GM18508 (cell line): ENCODE measurements at regions not wholly inside any gene's neighbourhood (a gene's known extent, or its start where the extent isn't known, plus 50 kb on each side); places are given as distances from the start of the nearest gene placed in this dataset.
"Not testable (repeated sequence)": the region's sequence is repeated elsewhere in the genome, so short reads cannot be mapped to it uniquely, and the experiment has no call there.

Experiments used
- ATAC-seq: cut with Tn5 transposase; IDR thresholded peaks from one replicate; pipeline ENCODE4 v1.9.1; 2021; ENCODE audit warnings: moderate number of reproducible peaks; ENCODE audit not compliant: insufficient read depth, unreplicated experiment

DNA sequence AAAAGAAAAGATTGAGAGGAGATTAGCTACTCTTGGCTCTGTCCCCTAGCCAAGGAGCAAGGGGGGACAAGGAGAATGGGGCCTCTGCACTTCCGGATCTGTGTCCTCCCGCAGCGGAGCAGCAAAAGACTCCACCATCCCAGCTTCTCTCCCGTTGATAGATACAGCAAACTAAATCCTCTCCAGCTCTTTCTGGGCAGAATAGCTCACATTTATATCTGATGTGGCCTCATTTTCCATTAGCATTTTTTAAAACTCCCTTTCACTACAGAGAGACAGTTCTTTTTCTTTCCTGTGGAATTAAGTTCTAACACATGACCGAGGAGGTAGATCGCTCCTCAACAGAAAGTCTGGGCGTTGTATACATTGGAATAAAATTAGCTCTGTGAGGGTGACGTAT lies 260.9 kb upstream of the SOX4 start:
- no peak for ATAC-seq

DNA sequence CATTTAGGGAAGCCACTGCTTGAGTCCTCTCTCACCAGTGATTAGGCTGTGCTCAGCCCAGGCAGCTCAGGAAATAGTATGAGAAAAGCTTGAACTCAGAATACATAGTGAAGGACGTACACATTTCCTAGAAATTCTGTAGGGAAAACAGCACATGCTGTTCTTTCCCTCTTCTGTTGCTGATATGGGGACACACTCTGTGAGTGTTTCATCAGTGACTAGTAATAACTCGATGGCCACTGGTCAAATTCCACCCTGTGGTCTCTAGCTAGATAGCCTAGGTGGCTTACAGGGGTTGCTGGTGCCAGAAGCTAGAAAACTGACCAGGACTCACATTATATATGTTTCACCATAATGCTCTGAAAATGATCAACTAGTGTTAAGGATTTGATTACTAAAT lies 259.8 kb upstream of the SOX4 start:
- no peak for ATAC-seq

DNA sequence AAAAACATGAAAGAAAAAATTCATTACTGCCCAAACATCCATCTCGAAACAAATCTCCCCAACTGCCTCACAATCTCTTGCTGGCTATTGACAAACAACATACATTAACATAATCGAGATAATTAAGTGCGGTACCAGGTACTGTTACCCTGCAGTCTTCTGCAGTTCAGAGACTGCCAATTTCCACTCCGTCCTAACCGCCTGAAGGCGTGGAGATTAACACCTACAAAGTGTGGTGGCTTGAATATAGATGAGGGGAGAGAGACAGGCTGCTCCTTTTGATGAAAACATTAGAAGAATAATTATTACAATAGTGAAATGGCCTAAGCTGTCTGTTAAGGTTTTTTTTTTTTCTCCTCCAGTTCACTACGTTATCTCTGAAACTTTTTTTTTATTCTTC lies 258.9 kb upstream of the SOX4 start:
- ATAC-seq: no peak

DNA sequence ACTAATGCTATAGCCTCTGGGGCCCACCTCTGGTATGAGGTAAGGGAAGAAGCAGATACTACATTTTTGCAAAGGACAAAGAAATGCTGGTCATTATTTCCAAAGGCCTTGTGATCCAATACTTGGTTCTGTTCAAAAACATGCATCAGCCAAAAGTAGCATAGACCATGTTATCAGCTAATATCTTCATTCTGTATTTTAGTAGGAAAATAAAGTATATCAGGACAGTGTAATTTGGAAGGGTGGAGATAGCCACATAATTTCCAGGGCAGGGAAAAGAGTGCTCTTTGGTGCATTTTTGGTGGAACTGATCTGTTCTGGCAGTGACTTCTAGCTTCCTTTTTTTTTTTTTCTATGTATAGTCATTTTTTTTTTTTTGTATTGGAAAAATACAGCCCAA lies 258.0 kb upstream of the SOX4 start:
- ATAC-seq: no peak

DNA sequence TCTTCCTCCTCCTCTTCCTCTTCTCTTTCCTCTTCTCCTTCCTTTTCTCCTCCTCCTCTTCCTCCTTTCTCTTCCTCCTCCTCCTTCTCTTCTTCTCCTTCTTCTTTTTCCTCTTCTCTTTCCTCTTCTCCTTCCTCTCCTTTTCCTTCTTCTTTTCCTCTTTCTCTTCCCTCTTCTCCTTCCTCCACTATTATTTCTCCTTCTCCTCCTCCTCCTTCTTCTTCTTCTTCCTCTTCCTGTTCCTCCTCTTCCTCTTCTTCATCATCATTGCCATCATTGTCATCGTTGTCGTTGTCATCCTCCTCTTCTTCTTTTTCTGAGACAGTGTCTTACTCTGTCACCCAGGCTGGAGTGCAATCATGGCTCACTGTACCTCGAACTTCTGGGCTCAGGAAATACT lies 256.3 kb upstream of the SOX4 start:
- ATAC-seq: no peak

DNA sequence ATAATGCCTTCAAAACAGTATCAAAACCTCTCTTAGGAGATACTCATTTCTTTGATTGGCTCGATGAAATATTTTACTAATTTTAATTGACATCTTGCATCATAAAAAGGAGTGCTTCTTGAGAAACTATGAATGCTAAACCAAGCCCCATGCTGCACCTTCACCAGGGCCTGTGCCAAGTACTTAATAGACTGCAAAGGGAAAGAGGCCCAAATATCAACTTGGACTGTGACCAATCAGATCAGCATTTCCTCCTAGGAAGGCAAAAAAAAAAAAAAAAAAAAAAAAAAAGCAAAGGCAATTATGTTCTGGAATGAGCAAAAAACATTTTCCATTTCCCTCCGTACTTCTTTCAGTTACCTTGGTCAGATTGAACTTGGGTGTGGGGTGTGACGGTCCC lies 253.0 kb upstream of the SOX4 start:
- no peak for ATAC-seq

DNA sequence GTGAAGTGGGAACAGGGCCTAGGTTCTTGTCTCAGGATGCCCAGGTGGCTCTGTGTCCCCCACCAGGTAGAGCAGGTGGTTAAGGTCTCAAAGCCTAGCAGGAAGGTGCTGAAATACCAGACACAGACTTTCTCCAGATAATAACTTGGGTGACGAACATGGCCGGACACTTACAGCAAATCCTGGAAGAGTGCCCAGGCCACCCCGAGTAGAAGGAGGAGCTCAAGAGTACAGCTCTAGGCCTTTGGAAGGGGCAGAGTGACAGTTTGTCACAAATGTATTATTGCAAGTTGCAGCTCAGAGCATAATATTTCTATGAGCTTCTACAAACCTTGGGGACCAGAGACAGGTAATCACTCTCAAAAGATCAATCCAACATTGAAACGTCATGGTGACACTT lies 251.6 kb upstream of the SOX4 start:
- no peak for ATAC-seq

DNA sequence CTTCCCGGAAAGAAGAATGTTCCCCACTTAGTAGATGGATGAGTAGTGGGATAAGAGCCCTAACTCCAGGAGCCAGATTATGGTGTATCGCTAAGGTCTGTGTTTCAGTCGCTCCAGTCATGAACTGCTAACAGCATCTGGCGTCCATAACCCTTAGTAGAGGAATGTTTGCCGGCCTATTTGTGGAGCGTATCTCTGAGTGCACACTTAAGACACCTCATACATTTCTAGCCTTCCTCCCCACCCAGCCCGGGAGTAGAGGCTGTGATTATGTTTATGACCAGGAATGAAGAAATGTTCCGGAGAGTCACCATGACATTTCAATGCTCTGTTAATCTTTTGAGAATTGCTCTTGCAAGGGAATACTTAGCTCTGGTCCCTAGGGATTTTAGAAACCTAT lies 251.1 kb upstream of the SOX4 start:
- ATAC-seq: no peak

DNA sequence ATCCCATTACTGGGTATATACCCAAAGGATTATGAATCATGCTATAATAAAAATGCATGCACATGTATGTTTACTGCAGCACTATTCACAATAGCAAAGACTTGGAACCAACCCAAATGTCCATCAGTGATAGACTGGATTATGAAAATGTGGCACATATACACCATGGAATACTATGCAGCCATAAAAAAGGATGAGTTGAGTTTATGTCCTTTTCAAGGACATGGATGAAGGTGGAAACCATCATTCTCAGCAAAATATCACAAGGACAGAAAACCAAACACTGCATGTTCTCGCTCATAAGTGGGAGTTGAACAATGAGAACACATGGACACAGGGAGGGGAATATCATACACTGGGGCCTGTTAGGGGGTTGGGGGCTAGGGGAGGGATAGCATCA lies 247.8 kb upstream of the SOX4 start:
- not testable (repeated sequence) for ATAC-seq

DNA sequence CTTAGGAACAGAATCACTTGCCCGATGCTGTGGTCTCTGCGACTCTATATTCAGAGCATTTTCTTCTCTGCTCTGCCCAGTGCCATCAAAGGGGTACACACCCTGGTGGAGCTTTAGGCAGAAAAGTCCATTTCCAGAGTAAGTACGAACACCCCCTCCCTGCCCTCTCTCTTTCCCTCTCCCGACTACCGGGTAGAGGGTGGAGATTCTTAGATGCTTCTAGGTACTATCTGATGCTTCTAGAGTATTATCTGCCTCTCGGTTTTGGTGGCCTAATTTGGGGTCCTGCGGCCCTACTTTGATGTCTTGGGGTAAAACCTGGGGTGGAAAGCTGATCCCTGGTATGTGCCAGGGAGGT lies 245.4 kb upstream of the SOX4 start:
- ATAC-seq: no peak

DNA sequence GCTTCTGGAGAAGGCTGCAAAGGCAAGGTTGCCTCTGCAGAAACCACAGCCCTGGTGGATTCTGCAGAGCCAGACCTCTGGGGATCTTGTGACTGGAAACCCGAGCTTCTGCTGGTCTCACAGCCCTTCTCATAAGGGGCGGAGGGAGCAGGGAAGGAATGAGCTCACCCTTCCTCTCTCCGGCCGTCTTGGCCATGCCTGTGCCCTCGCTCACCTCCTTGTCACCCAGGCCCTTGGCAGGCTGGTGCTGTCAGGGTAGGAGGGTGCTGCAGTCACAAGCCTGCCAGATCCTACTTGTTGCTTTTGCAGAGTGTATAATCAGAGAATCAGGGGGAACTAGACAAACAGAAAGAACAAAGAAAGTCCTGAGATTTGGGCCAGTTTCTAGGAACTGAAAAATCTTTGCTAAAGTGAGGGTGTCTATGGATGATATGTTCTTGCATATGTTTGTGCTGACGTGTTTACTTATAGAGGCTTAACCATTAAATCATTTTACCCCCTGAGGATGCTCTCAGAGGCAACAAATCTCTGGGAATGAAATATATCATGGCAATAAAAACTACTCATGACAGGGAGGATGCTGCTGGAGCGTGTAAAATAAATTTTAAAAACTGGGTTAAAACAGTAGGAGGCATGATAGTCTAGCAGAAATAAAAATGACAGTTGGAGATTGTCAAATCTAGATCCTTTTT lies 244.9 kb upstream of the SOX4 start:
- no peak for ATAC-seq

DNA sequence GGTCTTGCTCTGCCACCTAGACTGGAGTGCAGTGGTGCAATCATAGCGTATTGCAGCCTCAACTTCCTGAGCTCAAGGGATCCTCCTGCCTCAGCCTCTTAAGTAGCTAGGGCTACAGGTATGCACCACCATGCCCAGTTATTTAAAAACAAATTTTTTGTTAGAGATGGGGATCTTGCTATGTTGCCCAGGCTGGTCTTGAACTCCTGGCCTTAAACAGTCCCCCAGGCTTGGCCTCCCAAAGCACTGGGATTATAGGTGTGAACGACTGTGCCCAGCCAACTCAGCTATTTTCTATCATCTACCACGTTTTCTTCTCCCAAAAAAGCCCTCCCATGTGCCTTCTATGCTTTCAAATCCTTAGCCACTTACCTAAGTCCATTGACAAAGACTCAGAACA lies 243.7 kb upstream of the SOX4 start:
- no peak for ATAC-seq

DNA sequence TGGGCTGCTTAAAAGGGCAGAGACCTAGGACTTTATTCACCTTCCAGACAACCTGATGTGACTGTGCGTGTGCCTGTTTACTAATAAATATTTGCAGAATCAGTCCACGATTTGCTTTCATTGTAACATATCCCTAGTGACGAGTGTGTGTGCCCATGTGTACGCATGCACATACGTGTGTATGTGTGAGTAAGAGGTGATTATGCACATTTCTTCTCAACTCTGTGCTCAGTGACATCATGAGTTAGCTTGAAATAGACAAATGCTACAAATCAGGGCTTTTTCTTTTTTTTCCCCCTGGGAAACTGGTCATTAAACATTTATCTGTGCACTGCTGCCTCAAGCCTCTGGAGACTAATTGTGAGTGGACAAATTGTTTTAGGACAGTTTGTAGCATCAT lies 242.6 kb upstream of the SOX4 start:
- no peak for ATAC-seq

DNA sequence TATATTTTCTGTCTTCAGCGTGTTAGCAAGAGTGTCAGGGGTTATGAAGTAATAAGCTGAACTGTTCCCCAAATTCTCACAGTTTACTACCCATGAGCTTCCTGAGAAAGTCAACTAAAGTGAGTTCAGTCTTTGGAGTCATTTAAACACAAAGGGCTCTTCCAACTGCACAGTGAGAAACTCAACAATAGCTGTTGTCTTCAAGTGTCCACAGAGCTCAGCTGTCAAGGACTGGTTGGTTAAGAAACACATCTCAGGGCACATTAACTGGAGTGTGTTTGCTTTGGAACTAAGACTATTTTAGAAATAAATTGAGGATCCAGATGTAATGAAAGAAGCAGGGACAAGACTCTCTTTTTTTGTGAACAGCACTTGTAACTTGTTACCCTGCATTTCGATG lies 241.4 kb upstream of the SOX4 start:
- ATAC-seq: no peak

DNA sequence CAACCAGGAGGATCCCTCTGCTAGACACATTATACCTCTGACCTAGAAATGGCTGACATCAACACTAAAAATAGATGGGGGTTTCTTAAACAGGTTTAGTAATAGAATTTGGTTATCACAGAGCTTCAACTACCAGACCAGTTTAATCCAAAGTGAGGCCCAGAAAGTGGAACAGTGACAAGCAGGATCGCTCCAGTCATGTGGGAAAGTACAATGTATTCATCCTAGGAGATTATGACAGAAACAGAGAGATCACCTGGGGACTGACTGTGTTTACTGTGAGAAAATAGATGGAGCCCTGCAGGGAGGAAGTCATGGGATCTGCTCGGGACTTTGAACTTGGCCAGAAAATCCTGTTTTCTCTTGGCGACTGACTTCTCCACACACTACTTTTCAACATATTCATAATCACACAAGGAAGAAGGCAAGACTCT lies 238.7 kb upstream of the SOX4 start:
- no peak for ATAC-seq

DNA sequence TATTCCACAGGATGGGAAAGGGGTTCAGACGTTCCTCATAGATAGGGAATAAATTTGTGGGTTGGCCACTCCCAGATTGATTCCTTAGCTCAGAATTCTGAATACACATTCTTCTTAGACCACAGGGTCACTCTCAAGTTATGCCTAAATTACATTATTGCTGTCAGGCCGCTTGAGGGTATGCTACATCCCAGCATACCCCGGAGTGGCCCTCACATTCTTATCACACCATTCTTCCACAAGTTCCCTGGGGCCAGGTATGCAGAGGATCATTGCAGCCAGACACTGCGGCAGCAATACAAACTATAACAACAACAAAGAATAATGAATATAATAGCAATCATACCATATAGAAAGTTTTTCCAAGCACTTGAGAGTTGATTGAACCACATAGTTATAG lies 237.9 kb upstream of the SOX4 start:
- no peak for ATAC-seq

DNA sequence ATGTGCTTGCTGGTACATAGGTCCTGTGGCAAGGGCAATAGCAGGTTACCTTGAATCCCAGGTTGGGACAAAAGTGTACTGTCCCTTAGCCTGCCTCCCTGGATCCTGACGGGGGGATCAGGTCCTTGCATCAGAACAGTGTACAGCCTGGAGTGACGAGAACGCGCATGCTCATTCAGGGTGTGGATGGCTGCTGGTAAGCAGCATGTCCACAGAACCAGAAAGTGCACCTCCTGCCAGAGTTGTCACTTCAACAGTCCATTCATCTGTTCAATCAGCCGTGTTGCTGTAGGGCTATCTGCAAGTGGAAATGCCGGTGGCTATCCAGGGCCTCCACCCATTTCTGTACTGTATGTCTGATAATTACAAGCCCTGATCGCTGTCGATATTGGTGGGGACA lies 236.3 kb upstream of the SOX4 start:
- no peak for ATAC-seq

DNA sequence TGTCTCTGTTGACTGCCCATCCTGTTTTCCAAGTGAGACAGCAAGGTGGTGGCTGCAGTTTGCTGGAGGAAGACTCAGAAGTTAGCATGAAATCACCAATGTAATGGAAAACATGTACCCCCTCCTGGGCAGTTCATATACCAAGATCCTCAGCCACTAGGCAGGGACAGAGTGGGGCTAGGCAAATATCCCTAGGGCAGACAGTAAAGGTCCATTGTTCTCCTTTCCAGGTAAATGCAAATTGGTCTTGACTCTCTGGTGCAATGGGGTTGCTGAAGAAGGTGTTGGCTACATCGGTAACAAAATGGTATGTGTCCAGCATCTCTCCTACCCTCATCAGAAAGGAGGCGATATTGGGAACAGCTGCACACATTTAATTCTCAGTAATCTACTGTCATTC lies 233.6 kb upstream of the SOX4 start:
- no peak for ATAC-seq

DNA sequence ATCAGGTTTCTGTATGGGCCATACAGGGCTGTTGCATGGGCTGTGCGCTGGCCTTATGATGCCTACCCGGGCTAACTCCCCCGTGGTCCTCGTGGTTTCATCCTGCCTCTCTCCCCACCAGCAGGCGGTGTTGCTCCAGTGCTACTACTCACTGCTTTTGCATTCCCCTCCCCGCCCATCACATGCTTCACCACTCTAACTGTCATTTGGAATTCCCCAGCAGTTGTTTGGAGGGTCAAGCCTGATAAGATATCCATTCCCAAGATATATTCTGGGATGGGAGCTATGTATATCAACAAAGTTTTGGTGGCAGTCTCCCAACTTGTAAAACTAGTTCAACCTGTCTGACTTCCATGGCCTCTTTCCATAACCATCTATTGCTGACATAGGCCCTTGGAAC lies 233.2 kb upstream of the SOX4 start:
- no peak for ATAC-seq

DNA sequence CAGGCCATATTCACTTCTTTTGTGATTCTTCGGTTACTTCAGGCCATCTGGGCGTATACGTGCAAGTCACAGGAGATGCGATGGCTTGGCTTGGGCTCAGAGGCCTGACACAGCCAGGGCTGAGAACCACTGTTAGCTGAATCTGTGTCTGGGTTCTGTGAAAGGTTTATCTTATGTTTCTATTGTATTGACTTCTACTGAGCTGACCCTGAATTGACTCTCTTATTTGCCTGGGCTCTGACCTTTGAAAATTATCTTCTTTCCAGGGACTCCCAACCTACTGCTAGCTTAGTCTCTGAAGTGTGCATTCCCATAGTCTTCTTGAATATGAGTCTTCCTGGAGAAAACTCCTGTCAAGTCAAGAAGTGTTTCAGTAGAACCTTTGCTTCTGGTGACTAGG lies 226.4 kb upstream of the SOX4 start:
- ATAC-seq: no peak

DNA sequence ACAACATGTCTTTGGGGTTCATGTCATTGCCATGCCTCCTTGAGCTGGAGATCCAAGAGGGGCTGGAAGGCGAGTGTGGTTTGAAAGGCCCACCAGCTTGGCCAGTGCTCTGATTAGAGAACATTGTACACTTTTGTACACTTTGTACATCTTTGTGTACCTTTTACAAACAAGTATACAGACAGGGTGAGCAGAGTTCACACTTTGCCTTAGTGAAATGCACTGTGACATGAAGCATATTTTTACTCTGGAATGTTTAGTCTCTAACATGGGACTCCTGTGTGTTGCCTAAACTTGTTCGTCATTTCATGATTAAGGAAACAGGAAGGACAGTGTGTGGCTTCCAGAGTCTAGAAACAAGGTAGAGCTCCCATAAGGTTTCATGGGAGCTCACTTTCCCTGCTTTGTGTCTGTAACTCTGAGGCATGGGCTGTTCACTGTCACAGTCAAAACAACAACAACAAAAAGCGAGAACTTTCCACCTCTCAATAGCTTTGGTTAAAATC lies 225.8 kb upstream of the SOX4 start:
- ATAC-seq: no peak

DNA sequence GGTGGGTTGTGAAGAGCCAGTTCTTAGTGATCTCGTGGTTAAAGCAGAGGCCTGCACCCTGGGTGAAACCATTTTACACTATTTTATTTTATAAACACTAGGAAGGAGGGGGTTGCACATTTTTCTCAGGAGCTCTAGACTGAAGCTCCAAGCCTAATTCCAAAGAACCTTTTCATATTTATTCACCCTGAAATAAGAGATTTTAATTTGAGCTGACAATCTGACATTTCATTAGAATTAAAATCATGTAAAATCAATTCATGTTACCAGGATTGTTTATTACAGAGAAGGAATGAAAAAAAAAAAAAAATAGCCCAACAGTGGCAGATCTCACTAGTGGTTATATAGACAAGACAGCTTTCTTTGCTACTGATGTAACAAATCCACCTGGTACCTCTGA lies 222.5 kb upstream of the SOX4 start:
- ATAC-seq: no peak

DNA sequence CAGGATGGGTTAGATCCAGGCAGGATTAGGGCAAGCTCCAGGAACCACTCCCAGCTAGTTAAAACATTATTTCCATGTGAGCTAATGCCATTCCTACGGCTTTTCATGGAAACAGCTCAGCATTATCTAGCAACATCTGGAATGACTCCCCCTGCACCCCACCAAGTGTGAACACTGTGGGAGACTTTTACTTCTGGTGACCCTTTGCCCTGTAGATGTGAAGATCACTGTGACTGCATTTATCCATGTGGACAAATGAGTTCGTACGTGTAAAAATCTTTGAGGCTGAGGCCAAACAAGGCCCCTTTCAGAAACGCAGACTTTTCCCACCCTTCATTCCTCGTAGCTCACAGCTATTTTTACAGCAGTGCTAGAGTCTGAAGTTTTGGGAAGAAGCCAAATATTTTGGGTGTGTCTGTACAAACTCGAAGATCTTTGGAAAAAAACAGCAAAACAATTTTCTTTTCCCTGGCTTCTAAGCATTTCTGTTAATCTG lies 221.8 kb upstream of the SOX4 start:
- ATAC-seq: no peak
